Frontal cortex (tissue), 3 donors: ENCODE measurements at regions not wholly inside any gene's neighbourhood (a gene's known extent, or its start where the extent isn't known, plus 50 kb on each side); places are given as distances from the start of the nearest gene placed in this dataset.

ENCODE experiments used
- DNase-seq, 2 donors: peaks; one replicate each; pipeline ENCODE4 v3.0.0; 2012; ENCODE audit warnings: low spot score in 2 of 2
- FAIRE-seq: peaks from 2 replicates; lab custom pipeline; 2012; peaks lifted over from hg19 to GRCh38; lab: Jason Lieb, UNC
- donor health status: control.
- donor health status: control.
- donor health status: control.

- DNase-seq, result no peak
- FAIRE-seq, result no peak
Measured at GRCh38 chr6:22028403-22029090, 268.3 kb downstream of the PRL start.

- no peak for FAIRE-seq
- no peak for DNase-seq
Measured at GRCh38 chr6:22029171-22029570, 267.7 kb downstream of the PRL start.

- no peak for FAIRE-seq
- DNase-seq, result no peak
Measured at GRCh38 chr6:22030730-22031619, 265.9 kb downstream of the PRL start.

- DNase-seq (no peak), FAIRE-seq (no peak)
Measured at GRCh38 chr6:22035690-22036089, 261.1 kb downstream of the PRL start.

GRCh38 chr6:22036275-22036674 lies 260.6 kb downstream of the PRL start:
- no peak for FAIRE-seq
- no peak for DNase-seq

- no peak for FAIRE-seq
- no peak for DNase-seq
Measured at GRCh38 chr6:22036699-22037098, 260.1 kb downstream of the PRL start.

- FAIRE-seq, result no peak
- DNase-seq, result no peak
Measured at GRCh38 chr6:22041797-22042480, 254.9 kb downstream of the PRL start.

- no peak for DNase-seq
- no peak for FAIRE-seq
Measured at GRCh38 chr6:22042706-22043105, 254.1 kb downstream of the PRL start.

GRCh38 chr6:22043284-22043962 lies 253.4 kb downstream of the PRL start:
- DNase-seq, result no peak
- FAIRE-seq, result no peak

GRCh38 chr6:22045261-22045912 lies 251.4 kb downstream of the PRL start:
- FAIRE-seq, result no peak

GRCh38 chr6:22049002-22049401 lies 247.8 kb downstream of the PRL start:
- DNase-seq, result no peak
- no peak for FAIRE-seq

More at GRCh38 chr6:22045261-22045912, 251.4 kb downstream of the PRL start:
- DNase-seq, result no peak

- FAIRE-seq (no peak), DNase-seq (no peak)
Measured at GRCh38 chr6:22053391-22053997, 243.3 kb downstream of the PRL start.

- DNase-seq (no peak), FAIRE-seq (no peak)
Measured at GRCh38 chr6:22056398-22056797, 240.4 kb downstream of the PRL start.

- no peak for FAIRE-seq
- no peak for DNase-seq
Measured at GRCh38 chr6:22057962-22058361, 238.9 kb downstream of the PRL start.

GRCh38 chr6:22059126-22059525 lies 237.7 kb downstream of the PRL start:
- FAIRE-seq (no peak), DNase-seq (no peak)

- FAIRE-seq (no peak), DNase-seq (no peak)
Measured at GRCh38 chr6:22059946-22060345, 236.9 kb downstream of the PRL start.

- peak in 1 of 2 donors; percentile 11 for DNase-seq
- no peak for FAIRE-seq
Measured at GRCh38 chr6:22062807-22063408, 233.9 kb downstream of the PRL start.

GRCh38 chr6:22064558-22064957 lies 232.3 kb downstream of the PRL start:
- DNase-seq (no peak), FAIRE-seq (no peak)

GRCh38 chr6:22067122-22067521 lies 229.7 kb downstream of the PRL start:
- DNase-seq (no peak), FAIRE-seq (no peak)
